DMS 273 treated with DMSO at 0.1 percent for 48 hours (cell line): ENCODE measurements at regions not wholly inside any gene's neighbourhood (a gene's known extent, or its start where the extent isn't known, plus 50 kb on each side); places are given as distances from the start of the nearest gene placed in this dataset.
A peak's percentile ranks its signal among the peaks of the same experiment; 100 is the strongest.
"Not testable (repeated sequence)": the region's sequence is repeated elsewhere in the genome, so short reads cannot be mapped to it uniquely, and the experiment has no call there.

Source experiments
- DNase-seq: peaks from one replicate; lab custom pipeline; 2025; lab: John Stamatoyannopoulos, UW

GRCh38 chr9:88596376-88596775, 61.4 kb downstream of the NXNL2 start:
- DNase-seq = no peak

DNA sequence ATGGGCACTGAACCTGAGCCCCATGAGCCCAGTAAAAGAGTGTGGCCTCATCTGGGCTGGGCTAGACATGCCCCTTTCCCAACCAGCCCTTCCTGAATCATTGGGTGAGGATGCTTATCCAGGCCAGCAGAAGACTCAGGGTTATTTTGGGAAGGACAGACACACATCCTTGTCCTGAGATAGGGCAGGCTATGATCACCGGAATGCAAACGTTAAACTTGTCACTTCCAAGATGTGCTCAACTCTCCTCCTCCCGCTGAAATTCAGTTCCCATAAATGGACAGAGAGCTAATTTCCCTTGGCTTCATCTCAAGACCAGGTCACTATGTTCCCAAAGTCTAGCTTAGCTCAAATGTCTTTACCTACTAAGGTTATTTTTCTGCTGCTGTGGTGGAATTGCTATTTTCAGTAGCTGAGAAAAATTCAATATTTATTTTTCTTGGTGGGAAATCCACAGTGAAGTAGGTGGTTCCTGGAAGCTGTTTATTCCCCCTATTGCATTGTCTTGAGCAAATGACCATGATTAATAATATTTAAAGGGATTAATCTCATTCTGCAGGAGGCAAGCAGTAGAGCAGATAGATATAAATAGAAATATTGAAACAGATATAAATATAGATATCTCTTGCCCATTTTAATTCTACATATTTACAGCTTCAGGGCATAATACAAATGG, 70.0 kb downstream of the NXNL2 start:
- no peak for DNase-seq

GRCh38 chr9:88605512-88606362, 70.8 kb downstream of the NXNL2 start:
- DNase-seq = no peak

GRCh38 chr9:88614359-88614758, 79.4 kb downstream of the NXNL2 start:
- no peak for DNase-seq

DNA sequence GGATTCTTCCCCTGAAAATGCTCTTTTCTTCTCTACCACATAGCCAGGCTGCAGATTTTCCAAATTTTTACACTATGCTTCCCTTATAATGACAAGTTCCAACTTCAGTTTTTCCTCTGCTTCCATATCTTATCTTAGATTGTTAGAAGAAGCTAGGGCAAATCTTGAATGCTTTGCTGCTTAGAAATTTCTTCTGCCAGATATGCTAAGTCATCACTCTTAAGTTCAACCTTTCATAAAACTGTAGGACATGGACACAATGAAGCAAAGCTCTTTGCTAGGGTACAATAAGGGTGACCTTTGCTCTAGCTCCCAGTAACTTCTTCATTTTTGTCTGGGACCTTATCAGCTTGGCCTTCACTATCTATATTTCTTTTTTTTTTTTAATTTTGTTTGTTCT, 88.7 kb downstream of the NXNL2 start:
- DNase-seq = no peak

DNA sequence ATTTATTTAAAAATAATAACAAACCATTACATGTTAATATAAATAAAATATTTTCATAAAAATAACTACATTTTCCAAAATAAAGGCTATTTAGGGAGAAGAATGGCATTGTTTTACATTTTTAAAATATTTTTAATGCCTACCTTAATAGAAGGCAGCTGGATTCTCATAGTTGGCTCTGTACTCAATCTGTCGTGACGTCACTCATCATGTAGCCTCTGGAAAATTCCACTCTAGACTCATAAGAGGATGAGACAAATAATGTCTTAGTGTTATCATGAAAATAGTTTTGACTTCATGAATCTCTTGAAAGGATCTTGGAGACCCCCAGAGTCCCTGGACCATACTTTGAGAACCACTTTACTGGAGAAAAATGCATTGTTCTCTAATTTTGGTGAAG, 93.1 kb downstream of the NXNL2 start:
- no peak for DNase-seq

DNA sequence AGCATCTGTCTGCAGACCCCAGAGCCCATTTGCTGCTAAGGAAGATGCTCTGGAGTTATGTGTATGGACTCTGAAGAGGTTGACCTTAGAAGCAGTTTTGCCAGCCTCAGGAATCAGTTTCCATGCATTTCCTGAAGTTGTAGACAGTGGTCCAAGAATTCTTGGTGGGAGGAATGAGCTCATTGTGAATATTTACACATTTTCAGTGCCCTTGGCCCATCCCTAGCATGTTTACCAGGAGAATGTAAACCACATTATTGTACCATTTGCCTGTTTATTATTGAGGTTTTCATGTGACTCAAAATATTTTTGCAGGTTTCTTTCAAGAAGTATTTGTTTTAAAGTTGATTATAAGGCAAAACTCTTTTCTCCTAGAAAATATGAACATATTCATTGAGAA, 93.8 kb downstream of the NXNL2 start:
- no peak for DNase-seq

- DNase-seq = not testable (repeated sequence)
Measured at GRCh38 chr9:88630574-88630973, 95.6 kb downstream of the NXNL2 start.

GRCh38 chr9:88635151-88635550, 100.2 kb downstream of the NXNL2 start:
- DNase-seq = no peak

DNA sequence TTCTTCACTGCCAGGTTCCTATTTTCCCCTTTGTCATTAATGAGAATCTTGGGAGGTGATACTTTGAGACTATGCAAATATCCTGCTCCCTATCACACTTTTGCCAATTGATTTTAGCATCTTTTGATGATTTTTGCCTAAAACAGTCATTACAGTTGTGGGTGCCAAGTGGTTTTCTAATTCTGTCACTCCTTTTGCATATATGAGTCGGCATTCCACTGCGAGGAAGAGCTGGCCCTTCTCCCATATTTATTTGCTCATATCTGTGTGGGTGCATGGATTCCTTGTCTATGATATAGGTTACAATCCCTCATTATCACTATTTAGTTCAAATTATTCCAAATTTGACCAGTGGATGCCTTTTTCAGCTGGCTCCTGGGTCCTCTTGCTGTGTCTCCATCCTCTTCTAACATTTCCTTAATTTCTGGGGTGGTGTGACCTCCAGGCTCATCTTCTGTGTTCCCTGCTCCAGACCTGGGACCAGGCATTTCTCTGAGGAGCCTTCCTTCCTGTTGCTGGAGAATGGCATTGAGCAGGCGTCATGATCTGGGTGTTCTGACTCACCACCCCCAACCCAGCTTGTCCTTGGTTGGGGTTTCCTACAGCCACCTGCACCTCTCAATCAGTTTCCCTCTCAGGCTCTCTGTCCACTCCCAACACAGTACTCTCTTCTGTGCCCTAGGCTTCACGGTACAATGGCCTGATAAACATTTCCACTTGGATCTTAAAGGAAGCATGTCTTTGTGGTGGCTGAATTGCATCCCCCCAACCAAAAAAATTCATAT, 106.7 kb downstream of the NXNL2 start:
- DNase-seq = no peak

DNA sequence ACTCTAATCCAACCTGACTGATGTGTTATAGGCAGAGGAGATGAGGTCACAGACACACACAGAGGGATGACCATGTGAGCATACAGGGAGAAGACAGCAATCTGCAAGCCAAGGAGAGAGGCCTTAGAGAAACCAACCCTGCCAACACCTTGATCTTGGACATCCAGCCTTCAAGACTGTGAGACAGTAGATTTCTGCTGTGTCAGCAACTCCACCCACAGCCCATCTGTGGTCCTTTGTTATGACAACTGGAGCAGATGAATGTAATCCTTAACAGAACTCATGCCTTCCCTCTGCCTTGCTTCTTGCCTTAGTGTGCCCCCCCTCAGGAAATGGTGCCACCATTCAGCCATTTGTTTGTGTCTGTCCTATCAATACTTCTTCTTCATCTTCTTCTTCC, 107.4 kb downstream of the NXNL2 start:
- no peak for DNase-seq

DNA sequence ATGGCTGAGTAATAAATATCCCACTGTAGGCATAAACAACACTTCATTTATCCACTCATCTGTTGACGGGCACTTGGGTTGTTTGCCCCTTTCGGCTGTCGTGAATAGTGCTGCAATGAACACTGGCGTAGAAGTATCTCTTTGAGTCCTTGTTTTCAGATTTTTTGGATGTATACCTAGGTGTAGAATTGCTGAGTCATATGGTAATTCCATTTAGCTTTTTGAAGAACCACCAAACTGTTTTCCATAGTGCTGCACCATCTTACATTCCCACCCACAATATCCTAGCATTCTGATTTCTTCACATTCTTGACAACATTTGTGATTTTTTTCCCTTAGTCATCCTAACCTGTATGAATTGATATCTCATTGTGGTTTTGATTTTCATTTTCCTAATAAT, 109.0 kb downstream of the NXNL2 start:
- DNase-seq = no peak

- no peak for DNase-seq
Measured at GRCh38 chr9:88645172-88645878, 110.3 kb downstream of the NXNL2 start.

GRCh38 chr9:88645879-88646199, 110.9 kb downstream of the NXNL2 start:
- no peak for DNase-seq

DNA sequence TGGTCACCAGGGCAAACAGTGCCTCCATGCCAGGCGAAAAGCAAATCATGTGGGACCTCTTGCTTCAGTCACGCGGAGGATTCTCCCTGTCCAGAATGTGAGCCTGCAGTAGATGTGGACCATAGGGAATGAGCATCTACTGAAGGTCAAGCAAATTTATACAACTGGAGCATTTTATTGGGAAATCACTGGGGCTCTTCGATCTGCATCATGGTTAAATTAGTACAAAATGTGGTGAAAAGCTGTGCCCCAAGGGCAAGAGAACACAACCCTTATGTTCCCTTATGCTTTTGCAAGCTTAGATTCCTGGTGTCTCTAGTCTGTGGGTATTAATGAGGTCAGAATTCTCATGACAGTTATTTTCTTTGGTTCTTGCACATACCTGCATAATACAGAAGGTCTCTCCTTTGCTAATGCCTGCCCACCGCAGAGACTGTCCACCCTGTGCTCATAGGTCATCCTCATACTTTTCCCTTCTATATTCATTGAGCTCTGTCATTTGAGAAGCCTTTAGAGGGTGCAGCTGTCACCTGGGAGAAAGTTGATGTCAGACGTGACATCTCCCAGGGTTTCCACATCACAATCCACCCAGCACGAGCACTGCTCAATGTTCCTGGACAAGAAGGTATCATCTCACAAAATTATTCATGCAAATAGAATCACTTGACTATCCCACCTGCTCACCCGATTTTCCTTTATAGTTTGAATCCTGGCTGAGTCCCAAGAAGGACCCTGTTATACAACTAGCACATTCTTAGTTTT, 111.7 kb downstream of the NXNL2 start:
- DNase-seq = no peak

DNA sequence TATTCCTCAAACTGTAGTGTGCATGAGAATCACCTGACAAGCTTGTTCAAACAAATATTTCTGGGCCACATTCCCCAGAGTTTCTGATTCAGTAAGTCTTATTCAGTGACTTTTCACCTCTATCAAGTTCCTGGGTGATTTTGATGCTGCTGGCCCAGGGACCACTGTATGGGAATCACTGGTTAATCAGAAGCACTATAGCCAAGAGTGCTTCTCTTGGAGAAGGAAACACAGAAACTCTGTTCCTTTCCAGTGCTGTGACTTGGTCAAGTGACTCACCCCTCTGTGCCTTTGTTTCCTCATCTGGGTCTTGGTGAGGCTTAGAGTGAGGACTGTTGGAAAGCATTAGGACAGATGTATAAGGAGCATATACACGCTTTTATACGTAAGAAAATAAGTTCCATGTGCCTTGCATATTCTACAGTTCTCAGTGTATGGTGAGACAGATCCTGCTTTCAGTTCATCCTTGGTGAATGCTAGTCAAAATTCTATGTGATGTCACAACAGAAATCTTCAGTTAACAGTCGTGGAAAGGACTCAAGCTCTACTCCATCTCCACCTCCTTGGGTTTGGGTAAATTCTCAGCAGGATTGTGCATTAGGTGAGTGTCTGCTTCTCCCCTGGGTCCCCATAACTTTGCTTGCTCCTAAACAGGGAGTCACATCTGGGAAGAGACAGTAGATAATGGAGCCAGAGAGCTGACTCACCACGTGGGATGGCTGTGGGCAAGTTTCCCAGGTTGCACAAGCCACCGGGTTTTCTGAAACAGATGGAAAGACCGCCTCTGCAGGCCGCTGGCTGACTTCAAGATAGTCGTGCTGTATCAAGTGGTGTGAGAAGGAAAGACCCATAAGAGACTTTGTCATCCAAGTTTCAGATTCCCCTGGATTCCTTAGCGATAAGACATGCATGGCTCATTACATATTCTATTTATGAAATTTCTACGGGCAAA, 117.0 kb downstream of the NXNL2 start:
- peak; percentile 30 for DNase-seq

DNA sequence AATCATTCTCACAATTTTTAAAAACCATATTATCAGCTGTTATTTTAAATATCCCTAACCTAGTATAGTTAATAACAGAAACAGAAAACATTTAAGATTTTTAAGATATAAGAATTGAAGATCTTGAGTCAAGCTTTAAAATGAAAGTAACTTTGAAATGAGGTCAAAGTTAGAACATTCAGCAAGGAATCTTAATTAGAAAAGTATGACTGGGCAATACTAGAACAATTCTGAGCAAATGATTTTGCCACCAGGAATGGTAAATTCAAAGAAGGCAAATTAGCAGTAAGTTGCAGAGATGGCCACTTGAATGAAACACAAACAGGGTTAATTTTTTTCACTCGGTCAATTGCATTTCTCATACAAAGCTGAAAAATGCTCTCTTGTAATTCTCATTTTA, 117.9 kb downstream of the NXNL2 start:
- DNase-seq = no peak

DNA sequence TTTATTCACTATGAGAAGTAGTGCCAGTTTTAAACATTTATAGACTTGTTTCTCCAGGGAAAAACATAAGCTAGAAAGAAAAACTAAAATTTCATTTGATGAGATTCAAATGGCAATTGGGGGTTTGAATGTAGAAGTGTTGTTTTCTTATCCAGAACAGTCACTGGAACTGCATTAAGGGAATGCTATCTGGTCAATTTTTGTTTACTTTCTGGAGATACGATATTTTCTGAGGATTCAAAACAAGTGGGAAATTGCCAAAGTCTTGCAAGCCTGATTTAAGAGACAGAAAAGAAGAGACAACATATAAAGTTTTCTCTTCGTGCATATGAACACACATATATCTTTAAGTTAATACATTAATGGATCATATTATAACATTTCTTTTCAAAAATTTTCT, 118.4 kb downstream of the NXNL2 start:
- no peak for DNase-seq

GRCh38 chr9:88653911-88654310, 118.9 kb downstream of the NXNL2 start:
- DNase-seq = no peak

DNA sequence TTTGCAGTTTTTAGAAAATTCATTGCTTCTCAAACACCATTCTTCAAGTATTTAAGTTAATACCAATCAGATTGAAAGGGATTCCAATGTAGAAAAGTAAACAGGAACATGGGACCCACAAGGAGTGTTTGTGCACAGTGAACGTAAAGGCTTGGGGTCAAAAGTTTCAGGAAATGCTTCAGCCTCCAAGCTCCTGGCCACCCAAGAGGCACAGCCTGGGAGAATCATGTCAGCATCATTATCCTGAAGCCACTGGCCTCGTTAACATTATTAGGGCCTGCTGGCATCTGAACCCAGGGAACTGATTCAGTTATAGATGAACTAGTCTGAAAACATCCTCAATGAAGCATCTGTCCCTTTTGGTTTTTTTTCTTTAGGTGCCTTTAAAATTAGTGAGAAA, 122.9 kb downstream of the NXNL2 start:
- no peak for DNase-seq
